H1 (cell line): ENCODE measurements at regions not wholly inside any gene's neighbourhood (a gene's known extent, or its start where the extent isn't known, plus 50 kb on each side); places are given as distances from the start of the nearest gene placed in this dataset.

Source experiments
- CTCF ChIA-PET: fragments of 300-600 bp; sonication (Branson Sonifier 250); formaldehyde crosslinking; loops from one replicate; lab custom pipeline; 2021; ENCODE audit not compliant: partially characterized antibody; lab: Charles Lee
- POLR2A ChIA-PET: fragments of 300-600 bp; sonication (Branson Sonifier 250); formaldehyde crosslinking; loops from one replicate; lab custom pipeline; 2021; ENCODE audit warnings: inconsistent platforms; ENCODE audit not compliant: partially characterized antibody; lab: Charles Lee
- DNase-seq, 2 experiments: peaks; one replicate each; pipeline versions ENCODE4 v3.0.0 to v3.0.0-alpha.2; 2010 to 2022; ENCODE audit warnings: low spot score in 2 of 2, low read depth in 1 of 2, mixed read lengths in 1 of 2
- FAIRE-seq: peaks from 2 replicates; lab custom pipeline; 2011; peaks lifted over from hg19 to GRCh38; lab: Jason Lieb, UNC
- H2AFZ ChIP-seq: 2 replicates; pipeline ENCODE4 v1.8.1; 2012; ENCODE audit warnings: low read length, inconsistent platforms
- H2AK5ac ChIP-seq: 2 replicates; pipeline ENCODE4 v1.6.1; 2013; ENCODE audit warnings: low read depth, low read length
- H2BK120ac ChIP-seq: replicated peaks from 2 replicates; pipeline ENCODE3; 2013; ENCODE audit warnings: low read depth, low read length, inconsistent platforms
- H2BK12ac ChIP-seq: 2 replicates; pipeline ENCODE4 v1.6.1; 2013; ENCODE audit warnings: low read depth, low read length
- H2BK15ac ChIP-seq: 2 replicates; pipeline ENCODE4 v1.6.1; 2013; ENCODE audit warnings: low read length
- H2BK20ac ChIP-seq: 2 replicates; pipeline ENCODE4 v1.6.1; 2013; ENCODE audit warnings: low read length
- H2BK5ac ChIP-seq: 2 replicates; pipeline ENCODE4 v1.6.1; 2013; ENCODE audit warnings: low read depth, low read length
- H3K14ac ChIP-seq: 2 replicates; pipeline ENCODE4 v1.6.1; 2013; ENCODE audit warnings: inconsistent platforms; ENCODE audit not compliant: insufficient read length
- H3K18ac ChIP-seq: 2 replicates; pipeline ENCODE4 v1.6.1; 2013; ENCODE audit warnings: low read length; ENCODE audit errors: extremely low read depth
- H3K23ac ChIP-seq: 2 replicates; pipeline ENCODE4 v1.6.1; 2013; ENCODE audit warnings: inconsistent platforms; ENCODE audit not compliant: insufficient read length
- H3K23me2 ChIP-seq: 2 replicates; pipeline ENCODE4 v1.6.1; 2013; ENCODE audit warnings: low read depth, low read length
- H3K27ac ChIP-seq: 2 replicates; pipeline ENCODE4 v1.6.1; 2011; ENCODE audit warnings: low read depth, low read length, inconsistent platforms
- H3K27me3 ChIP-seq, 4 experiments: replicated peaks in 1 of 4; 1 replicate in 1 of 4; 2 replicates in 3 of 4; pipeline versions ENCODE4 v1.6.1 to v1.8.1; 2011 to 2013; ENCODE audit warnings: low read length in 3 of 4, mild to moderate bottlenecking in 3 of 4, inconsistent platforms in 2 of 4, mixed read lengths in 2 of 4, moderate library complexity in 1 of 4; ENCODE audit not compliant: control insufficient read depth in 3 of 4, insufficient read depth in 3 of 4; ENCODE audit errors: extremely low read depth in 1 of 4
- H3K36me3 ChIP-seq, 4 experiments: 2 replicates each; pipeline versions ENCODE4 v1.6.1 to v1.8.1; 2011 to 2013; ENCODE audit warnings: mild to moderate bottlenecking in 4 of 4, low read length in 3 of 4, moderate library complexity in 2 of 4, control low read depth in 1 of 4, inconsistent platforms in 1 of 4; ENCODE audit not compliant: insufficient read depth in 4 of 4, control insufficient read depth in 2 of 4
- H3K4ac ChIP-seq: replicated peaks from 2 replicates; pipeline ENCODE3; 2013; ENCODE audit warnings: low read length, low read depth, mixed read lengths, inconsistent platforms; ENCODE audit not compliant: insufficient read length
- H3K4me1 ChIP-seq, 4 experiments: replicated peaks in 1 of 4; 1 replicate in 1 of 4; 2 replicates in 3 of 4; pipeline versions ENCODE4 v1.6.1 to v1.8.1; 2011 to 2013; ENCODE audit warnings: low read length in 3 of 4, inconsistent platforms in 2 of 4, mixed read lengths in 1 of 4; ENCODE audit not compliant: insufficient read depth in 4 of 4, control insufficient read depth in 3 of 4
- H3K4me2 ChIP-seq, 2 experiments: 2 replicates each; pipeline versions ENCODE4 v1.6.1 to v1.8.1; 2011 to 2013; ENCODE audit warnings: low read depth in 2 of 2, low read length in 2 of 2, control low read depth in 1 of 2, inconsistent platforms in 1 of 2, mild to moderate bottlenecking in 1 of 2; ENCODE audit not compliant: insufficient read depth in 1 of 2
- H3K4me3 ChIP-seq, 4 experiments: fragments of 200-600, 300-600 bp in 1 of 4; sonication (generic), shearing (Covaris generic), sonication (Bioruptor Twin) in 1 of 4; 2 replicates each; pipeline versions ENCODE4 v1.5.1 to v1.8.1; 2011 to 2016; ENCODE audit warnings: low read length in 4 of 4, low read depth in 3 of 4, control low read depth in 2 of 4, inconsistent platforms in 2 of 4, mild to moderate bottlenecking in 2 of 4, mixed read lengths in 1 of 4, moderate library complexity in 1 of 4; ENCODE audit not compliant: insufficient read depth in 2 of 4; ENCODE audit errors: extremely low read depth in 1 of 4
- H3K56ac ChIP-seq: replicated peaks from 2 replicates; pipeline ENCODE3; 2013; ENCODE audit warnings: low read depth, mild to moderate bottlenecking, mixed read lengths, low read length, inconsistent platforms; ENCODE audit not compliant: insufficient read length
- H3K79me1 ChIP-seq: 2 replicates; pipeline ENCODE4 v1.6.1; 2013; ENCODE audit warnings: low read depth, low read length, control low read depth
- H3K79me2 ChIP-seq, 2 experiments: 2 replicates each; pipeline versions ENCODE4 v1.6.1 to v1.8.1; 2012 to 2013; ENCODE audit warnings: low read length in 2 of 2, mild to moderate bottlenecking in 2 of 2, inconsistent platforms in 1 of 2; ENCODE audit not compliant: insufficient read depth in 2 of 2, control insufficient read depth in 1 of 2
- H3K9ac ChIP-seq, 4 experiments: replicated peaks in 1 of 4; 1 replicate in 1 of 4; 2 replicates in 3 of 4; pipeline versions ENCODE4 v1.6.1 to v1.8.1; 2011 to 2013; ENCODE audit warnings: low read depth in 3 of 4, low read length in 3 of 4, control low read depth in 2 of 4, mild to moderate bottlenecking in 2 of 4, moderate library complexity in 2 of 4, inconsistent platforms in 1 of 4; ENCODE audit errors: extremely low read depth in 1 of 4
- H3K9me3 ChIP-seq, 2 experiments: 2 replicates each; pipeline versions ENCODE4 v1.6.1 to v1.8.1; 2012 to 2013; ENCODE audit warnings: mild to moderate bottlenecking in 2 of 2, moderate library complexity in 2 of 2, control low read depth in 1 of 2, inconsistent platforms in 1 of 2, low read depth in 1 of 2, low read length in 1 of 2, mixed read lengths in 1 of 2; ENCODE audit not compliant: insufficient read depth in 2 of 2
- H4K20me1 ChIP-seq, 2 experiments: replicated peaks in 1 of 2; 2 replicates each; pipeline versions ENCODE3 to v1.8.1; 2011 to 2013; ENCODE audit warnings: inconsistent platforms in 2 of 2, low read length in 2 of 2, mild to moderate bottlenecking in 1 of 2; ENCODE audit not compliant: insufficient read depth in 2 of 2, control insufficient read depth in 1 of 2
- H4K5ac ChIP-seq: 2 replicates; pipeline ENCODE4 v1.6.1; 2013; ENCODE audit warnings: low read length, low read depth, mixed read lengths, inconsistent platforms; ENCODE audit not compliant: insufficient read length
- H4K8ac ChIP-seq: 2 replicates; pipeline ENCODE4 v1.8.0; 2013; ENCODE audit warnings: mild to moderate bottlenecking, moderate library complexity, low read length, inconsistent platforms; ENCODE audit not compliant: insufficient read depth; ENCODE audit errors: extremely low read depth
- H4K91ac ChIP-seq: replicated peaks from 2 replicates; pipeline ENCODE3; 2013; ENCODE audit warnings: low read length, mixed read lengths, inconsistent platforms; ENCODE audit not compliant: insufficient read length
- JUND ChIP-seq: IDR thresholded peaks from 2 replicates; pipeline ENCODE4 v1.6.1; 2011; ENCODE audit warnings: mild to moderate bottlenecking, improper control_type of control experiment, low read length
- RXRA ChIP-seq: IDR thresholded peaks from 2 replicates; pipeline ENCODE4 v1.6.1; 2011; ENCODE audit warnings: low read depth, mild to moderate bottlenecking, low read length, moderate library complexity; ENCODE audit not compliant: insufficient read depth
- SAP30 ChIP-seq: fragments of 300-600 bp; sonication (generic); IDR thresholded peaks from 2 replicates; pipeline ENCODE4 v1.7.1; 2012; ENCODE audit warnings: low read length, moderate library complexity, mild to moderate bottlenecking, inconsistent platforms; ENCODE audit not compliant: insufficient read depth, insufficient replicate concordance
- WGBS, 2 experiments: shearing (Covaris generic) in 1 of 2; methylation state at CpG; one replicate each; pipeline versions ENCODE4 v1.1.6 to v1.1.7; 2013 to 2015; ENCODE audit warnings: low lambda C conversion rate in 2 of 2, mixed read lengths in 2 of 2, inconsistent platforms in 1 of 2, low coverage in 1 of 2, missing lambda C conversion rate in 1 of 2; ENCODE audit not compliant: insufficient replicate concordance in 2 of 2, insufficient coverage in 1 of 2, insufficient read length in 1 of 2; ENCODE audit errors: extremely low coverage in 1 of 2, missing lambda C conversion rate in 1 of 2; 5-methylcytosine and 5-hydroxymethylcytosine counted together

- Histone ChIP-seq H4K5ac (no peak overlapping the region), H3K79me2 (no peaks in the 10 kb centered on the region), H2AK5ac (no peak overlapping the region), H2BK5ac (no peak overlapping the region), H4K91ac (no peak overlapping the region), H3K4me1 (peaks cover 0 to 9% (median 5%) of the 10 kb centered on the region in 4 experiments; a peak in 4 of 7 replicates), H2BK12ac (no peak overlapping the region), H3K4me3 (no peak overlapping the region), H3K56ac (no peak overlapping the region), H3K18ac (no peak overlapping the region; the same call in 1 of the 2 replicates), H2BK20ac (no peak overlapping the region), H3K27ac (no peak overlapping the region), H3K9ac (no peak overlapping the region; a peak in 1 of 7 replicates), H3K23me2 (no peaks in the 10 kb centered on the region), H3K14ac (no peak overlapping the region), H3K4me2 (no peak overlapping the region), H2AFZ (no peak overlapping the region), H3K4ac (no peak overlapping the region), H4K8ac (no peak overlapping the region), H3K79me1 (no peaks in the 10 kb centered on the region), H4K20me1 (no peaks in the 10 kb centered on the region), H3K23ac (no peak overlapping the region), H2BK15ac (0 out of 2 replicates have a peak overlapping the region, but pooled peaks have one; percentile 49), H2BK120ac (no peak overlapping the region), H3K9me3 (peaks cover 3 to 4% of the 10 kb centered on the region in 2 experiments; a peak in 2 of 4 replicates), H3K36me3 (no peaks in the 10 kb centered on the region), H3K27me3 (no peaks in the 10 kb centered on the region)
- DNase-seq (no peak), FAIRE-seq (no peak)
- TF ChIP-seq SAP30 (no peak), JUND (no peak), RXRA (no peak)
- CTCF ChIA-PET = no interaction called here
- 89% methylated on average over 9 of the region's 9 CpGs; no CpG with 5 or more reads in 1 of the 2 experiments for WGBS, 2 experiments
- POLR2A ChIA-PET = no interaction called here
Measured at GRCh38 chr16:51592535-51593300, 441.6 kb upstream of the SALL1 start.
